GM12878 (cell line): ENCODE measurements at regions not wholly inside any gene's neighbourhood (a gene's known extent, or its start where the extent isn't known, plus 50 kb on each side); places are given as distances from the start of the nearest gene placed in this dataset.

Source experiments
- ATF3 ChIP-seq: IDR thresholded peaks from 2 replicates; pipeline ENCODE4 v1.6.1; 2011; ENCODE audit warnings: low read depth, mild to moderate bottlenecking, low read length, moderate library complexity, borderline replicate concordance; ENCODE audit errors: extremely low read depth
- BCLAF1 ChIP-seq: fragments of 450-650 bp; IDR thresholded peaks from 2 replicates; pipeline ENCODE4 v1.6.1; 2017; ENCODE audit warnings: antibody characterized with exemption, mild to moderate bottlenecking, moderate library complexity
- CEBPB ChIP-seq, 2 experiments: fragments of 150-350 bp in 1 of 2; IDR thresholded peaks; 2 replicates each; pipeline ENCODE4 v1.6.1; 2012 to 2014; ENCODE audit warnings: low read depth in 2 of 2, low read length in 2 of 2, borderline replicate concordance in 1 of 2, inconsistent platforms in 1 of 2
- CHD2 ChIP-seq: IDR thresholded peaks from 2 replicates; pipeline ENCODE4 v1.6.1; 2011; ENCODE audit warnings: low read depth, low read length, improper control_type of control experiment, borderline replicate concordance
- FOXM1 ChIP-seq: IDR thresholded peaks from 2 replicates; pipeline ENCODE4 v1.6.1; 2012; ENCODE audit warnings: low read depth, mild to moderate bottlenecking, inconsistent platforms, low read length, moderate library complexity
- RAD21 ChIP-seq: IDR thresholded peaks from 2 replicates; pipeline ENCODE4 v1.6.1; 2011; ENCODE audit warnings: mild to moderate bottlenecking, low read depth, low read length, moderate library complexity; ENCODE audit not compliant: insufficient read depth
- SMC3 ChIP-seq: IDR thresholded peaks from 2 replicates; pipeline ENCODE4 v1.6.1; 2011; ENCODE audit warnings: low read length, improper control_type of control experiment, borderline replicate concordance

DNA sequence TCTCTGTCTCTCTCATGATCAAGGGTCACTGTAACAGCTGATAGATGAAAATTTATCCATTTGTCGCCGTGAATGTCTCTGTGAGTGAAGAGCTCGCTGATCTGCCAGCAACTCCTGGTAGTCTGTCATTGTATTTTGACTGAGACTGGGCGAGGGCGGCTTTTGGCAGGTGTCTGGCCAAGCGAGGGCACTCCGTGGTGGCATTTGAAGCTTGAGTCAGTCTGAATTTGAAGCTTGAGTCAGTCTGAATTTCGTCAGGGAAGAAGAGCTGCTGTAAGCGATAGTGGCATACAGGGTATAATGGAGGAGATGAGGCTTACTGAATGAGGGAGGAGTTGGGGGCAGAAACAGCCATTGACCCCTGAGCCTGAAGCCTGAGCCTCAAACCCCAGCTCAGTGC, 56.8 kb upstream of the FAM181A start:
- no peak for TF ChIP-seq BCLAF1
- TF ChIP-seq SMC3: no peak
- TF ChIP-seq FOXM1: no peak
- no peak for TF ChIP-seq ATF3
- TF ChIP-seq RAD21: no peak
- no peak for TF ChIP-seq CEBPB (IDR thresholded peaks at IDR 0.05; ENCODE audit: borderline replicate concordance in 1 of 2, low read depth in 2 of 2, low read length in 2 of 2)
- TF ChIP-seq CHD2: no peak
